CD4-positive, alpha-beta memory T cell (primary cell): ENCODE measurements at regions not wholly inside any gene's neighbourhood (a gene's known extent, or its start where the extent isn't known, plus 50 kb on each side); places are given as distances from the start of the nearest gene placed in this dataset.

Source experiments
- CTCF ChIA-PET: fragments of 350-600 bp; sonication (Branson Sonifier 250); formaldehyde crosslinking; loops from one replicate; lab custom pipeline; 2021; ENCODE audit warnings: inconsistent platforms; ENCODE audit not compliant: partially characterized antibody; lab: Charles Lee
- POLR2A ChIA-PET: fragments of 350-600 bp; sonication (Branson Sonifier 250); formaldehyde crosslinking; loops from one replicate; lab custom pipeline; 2021; ENCODE audit not compliant: partially characterized antibody; lab: Charles Lee
- DNase-seq, 5 donors: peaks; one replicate each; pipeline versions ENCODE4 v3.0.0 to v3.0.0-alpha.2; 2020 to 2022; ENCODE audit warnings: mixed read lengths in 1 of 5
- H3K27ac ChIP-seq: one replicate; pipeline ENCODE4 v1.7.0; 2013; ENCODE audit warnings: low read depth, low read length
- H3K27me3 ChIP-seq: 2 replicates; pipeline ENCODE4 v1.7.0; 2013; ENCODE audit warnings: mild to moderate bottlenecking, low read length, moderate library complexity; ENCODE audit not compliant: insufficient read depth
- H3K36me3 ChIP-seq: 2 replicates; pipeline ENCODE4 v1.7.0; 2013; ENCODE audit warnings: mild to moderate bottlenecking, low read length, moderate library complexity; ENCODE audit not compliant: insufficient read depth
- H3K4me1 ChIP-seq: 2 replicates; pipeline ENCODE4 v1.7.0; 2013; ENCODE audit warnings: mild to moderate bottlenecking, low read length, moderate library complexity; ENCODE audit not compliant: insufficient read depth
- H3K4me3 ChIP-seq, 2 donors: one replicate each; pipeline ENCODE4 v1.7.0; 2013; ENCODE audit warnings: low read length in 2 of 2, mild to moderate bottlenecking in 1 of 2
- H3K9me3 ChIP-seq, 2 donors: one replicate each; pipeline ENCODE4 v1.7.0; 2013; ENCODE audit warnings: low read length in 2 of 2, control low read depth in 1 of 2; ENCODE audit not compliant: control insufficient read depth in 1 of 2
- H3K27ac Mint-ChIP-seq, 7 donors: one replicate each; pipeline ENCODE4 v1.8.0; 2020 to 2021; ENCODE audit warnings: mixed read lengths in 7 of 7, mild to moderate bottlenecking in 6 of 7, inconsistent platforms in 3 of 7, moderate library complexity in 3 of 7
- H3K27me3 Mint-ChIP-seq, 2 donors: one replicate each; pipeline ENCODE4 v1.8.0; 2020 to 2021; ENCODE audit warnings: mixed read lengths in 2 of 2
- H3K36me3 Mint-ChIP-seq, 2 donors: one replicate each; pipeline ENCODE4 v1.8.0; 2020 to 2021; ENCODE audit warnings: mixed read lengths in 2 of 2, inconsistent platforms in 1 of 2, mild to moderate bottlenecking in 1 of 2
- H3K4me1 Mint-ChIP-seq, 4 donors: one replicate each; pipeline ENCODE4 v1.8.0; 2020 to 2021; ENCODE audit warnings: mixed read lengths in 4 of 4, mild to moderate bottlenecking in 1 of 4
- H3K4me3 Mint-ChIP-seq, 8 donors: one replicate each; pipeline ENCODE4 v1.8.0; 2020 to 2021; ENCODE audit warnings: mixed read lengths in 8 of 8, mild to moderate bottlenecking in 7 of 8, moderate library complexity in 6 of 8, inconsistent platforms in 3 of 8
- H3K9me3 Mint-ChIP-seq, 8 donors: one replicate each; pipeline ENCODE4 v1.8.0; 2020 to 2021; ENCODE audit warnings: mixed read lengths in 8 of 8, mild to moderate bottlenecking in 5 of 8, inconsistent platforms in 3 of 8, moderate library complexity in 1 of 8
- intact Hi-C: fragments of 100-400 bp; cut with micrococcal nuclease; formaldehyde crosslinking; loops from one replicate; pipeline ENCODE4 v1.15.1; 2023

DNA sequence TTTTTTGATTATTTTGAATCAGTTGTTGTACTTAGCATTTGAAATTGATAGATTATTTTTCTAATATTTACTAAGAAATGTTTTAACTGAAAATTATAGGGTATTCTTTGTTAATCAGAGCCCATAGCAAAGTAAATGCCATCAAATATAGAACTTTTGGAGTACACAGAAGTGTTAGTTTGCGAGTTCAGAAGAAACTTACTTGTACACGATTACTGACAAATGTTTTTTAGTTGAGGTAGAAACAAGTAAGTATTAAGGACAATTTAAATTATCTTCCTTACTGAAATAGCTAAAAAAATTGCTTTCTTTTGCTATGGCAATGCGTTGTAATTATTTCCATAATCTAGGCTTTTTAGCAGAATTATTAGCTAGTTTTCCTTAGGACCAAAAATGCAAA, 692.2 kb downstream of the USP25 start:
- no peaks in the 10 kb centered on the region for H3K9me3 ChIP-seq
- H3K36me3 ChIP-seq: no peaks in the 10 kb centered on the region
- no peaks in the 10 kb centered on the region for H3K36me3 Mint-ChIP-seq
- H3K4me3 Mint-ChIP-seq: no peak overlapping the region
- CTCF ChIA-PET: no interaction called here
- H3K27ac ChIP-seq: no peak overlapping the region
- H3K27ac Mint-ChIP-seq: no peak overlapping the region
- POLR2A ChIA-PET: no interaction called here
- H3K27me3 Mint-ChIP-seq: no peaks in the 10 kb centered on the region
- intact Hi-C loops: no loop called here
- no peak overlapping the region for H3K4me3 ChIP-seq
- no peaks in the 10 kb centered on the region for H3K27me3 ChIP-seq
- no peaks in the 10 kb centered on the region for H3K4me1 Mint-ChIP-seq
- H3K4me1 ChIP-seq: no peaks in the 10 kb centered on the region
- H3K9me3 Mint-ChIP-seq: peaks cover 0 to 4% (median 0%) of the 10 kb centered on the region in 8 donors
- no peak for DNase-seq

DNA sequence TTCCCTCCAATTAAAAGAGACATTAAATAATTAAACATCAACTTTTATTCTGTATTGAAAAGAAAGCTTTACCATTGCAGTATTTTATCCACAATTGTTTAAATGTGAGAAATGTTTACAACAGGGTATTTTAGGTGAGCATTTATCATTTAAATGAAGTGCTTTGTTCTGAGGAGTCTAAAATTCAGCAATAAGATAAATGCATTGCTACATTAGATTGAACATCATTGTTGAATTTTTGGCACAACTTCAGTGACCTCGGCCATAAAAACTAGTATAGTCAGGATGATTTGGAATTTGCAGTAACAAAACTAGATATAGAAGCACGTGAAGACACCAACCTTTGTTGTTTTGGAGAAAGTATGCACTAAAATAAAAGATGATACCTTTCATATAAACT, 692.9 kb downstream of the USP25 start:
- H3K9me3 ChIP-seq: no peaks in the 10 kb centered on the region
- Mint-ChIP-seq H3K9me3 (peaks cover 0 to 4% (median 0%) of the 10 kb centered on the region in 8 donors), H3K36me3 (no peaks in the 10 kb centered on the region), H3K27ac (no peak overlapping the region), H3K4me3 (no peak overlapping the region), H3K4me1 (no peaks in the 10 kb centered on the region), H3K27me3 (no peaks in the 10 kb centered on the region)
- POLR2A ChIA-PET: no interaction called here
- no peaks in the 10 kb centered on the region for H3K36me3 ChIP-seq
- no peak for DNase-seq
- no peaks in the 10 kb centered on the region for H3K4me1 ChIP-seq
- intact Hi-C loops: no loop called here
- CTCF ChIA-PET: no interaction called here
- H3K27me3 ChIP-seq: no peaks in the 10 kb centered on the region
- H3K27ac ChIP-seq: no peak overlapping the region
- no peak overlapping the region for H3K4me3 ChIP-seq

DNA sequence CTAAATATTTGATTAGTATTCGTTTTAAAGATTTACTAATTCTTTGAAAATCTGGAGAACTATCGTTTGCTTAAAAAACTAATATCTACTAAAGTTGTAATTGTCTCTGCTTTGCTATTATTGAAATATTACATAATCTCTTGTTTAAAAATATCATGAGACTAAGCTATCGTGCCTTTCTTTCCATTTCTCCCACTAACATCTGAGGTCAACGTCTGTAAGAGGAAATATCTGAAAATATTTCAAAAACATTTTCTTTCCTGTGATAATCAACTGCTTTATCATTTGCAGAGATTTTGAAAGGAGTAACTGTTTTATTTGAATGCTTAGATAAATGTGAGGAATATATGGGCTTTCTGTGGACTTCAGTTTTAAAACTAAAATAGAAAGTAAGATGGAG, 694.1 kb downstream of the USP25 start:
- intact Hi-C loops: no loop called here
- Histone ChIP-seq H3K9me3 (no peaks in the 10 kb centered on the region), H3K4me1 (no peaks in the 10 kb centered on the region), H3K27ac (no peak overlapping the region), H3K4me3 (no peak overlapping the region), H3K27me3 (no peaks in the 10 kb centered on the region), H3K36me3 (no peaks in the 10 kb centered on the region)
- no peak for DNase-seq
- ChIA-PET POLR2A (no interaction called here), CTCF (no interaction called here)
- H3K27me3 Mint-ChIP-seq: no peaks in the 10 kb centered on the region
- no peak overlapping the region for H3K27ac Mint-ChIP-seq
- no peaks in the 10 kb centered on the region for H3K4me1 Mint-ChIP-seq
- no peaks in the 10 kb centered on the region for H3K36me3 Mint-ChIP-seq
- H3K4me3 Mint-ChIP-seq: no peak overlapping the region
- H3K9me3 Mint-ChIP-seq: peaks cover 0 to 4% (median 0%) of the 10 kb centered on the region in 8 donors

DNA sequence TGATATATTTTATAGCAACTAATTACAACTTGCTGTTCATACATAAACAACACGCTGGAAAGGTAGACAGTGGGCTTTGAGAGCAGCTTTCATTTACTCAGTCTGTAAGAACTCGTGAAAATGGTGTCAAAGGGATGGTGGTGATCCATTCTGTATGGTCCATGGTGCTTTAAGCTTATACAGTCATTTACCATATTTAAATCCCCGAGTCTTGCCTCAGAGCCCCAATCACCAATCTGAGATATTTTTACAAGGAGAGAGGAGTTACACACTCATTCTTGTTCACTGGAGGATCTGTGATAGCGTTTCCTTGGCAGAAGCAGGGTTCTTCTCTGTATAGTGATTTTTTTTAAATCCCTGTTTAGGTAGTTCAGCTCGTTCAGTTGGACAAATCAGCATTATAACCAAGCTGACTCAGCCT, 694.6 kb downstream of the USP25 start:
- ChIA-PET POLR2A (no interaction called here), CTCF (no interaction called here)
- H3K4me3 ChIP-seq: no peak overlapping the region
- Mint-ChIP-seq H3K27ac (no peak overlapping the region), H3K9me3 (peaks cover 0 to 4% (median 0%) of the 10 kb centered on the region in 8 donors), H3K4me3 (no peak overlapping the region), H3K4me1 (no peaks in the 10 kb centered on the region), H3K36me3 (no peaks in the 10 kb centered on the region), H3K27me3 (no peaks in the 10 kb centered on the region)
- no peaks in the 10 kb centered on the region for H3K4me1 ChIP-seq
- H3K27me3 ChIP-seq: no peaks in the 10 kb centered on the region
- no peak overlapping the region for H3K27ac ChIP-seq
- intact Hi-C loops: no loop called here
- no peaks in the 10 kb centered on the region for H3K9me3 ChIP-seq
- no peak for DNase-seq
- no peaks in the 10 kb centered on the region for H3K36me3 ChIP-seq

DNA sequence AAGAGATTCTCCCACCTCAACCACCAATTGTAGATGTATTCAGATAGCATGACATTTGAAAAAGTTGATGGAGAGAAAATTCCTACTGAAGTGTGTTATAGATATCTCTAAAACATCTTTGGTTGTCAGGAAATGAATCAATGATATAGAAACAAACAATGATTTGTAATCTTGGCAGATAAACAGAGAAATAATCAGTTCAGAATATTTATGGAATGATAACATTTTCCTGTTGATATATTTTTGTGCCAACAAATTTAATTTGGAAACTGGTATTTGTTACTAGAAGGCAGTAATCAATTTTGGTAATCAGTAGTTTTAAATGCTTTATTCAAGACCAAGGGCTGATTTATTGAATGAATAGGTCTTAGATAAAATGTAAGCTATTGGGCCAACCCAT, 695.6 kb downstream of the USP25 start:
- ChIA-PET POLR2A (no interaction called here), CTCF (no interaction called here)
- no peak overlapping the region for H3K27ac Mint-ChIP-seq
- no peaks in the 10 kb centered on the region for H3K27me3 ChIP-seq
- no peaks in the 10 kb centered on the region for H3K36me3 Mint-ChIP-seq
- H3K4me1 Mint-ChIP-seq: no peaks in the 10 kb centered on the region
- H3K9me3 Mint-ChIP-seq: peaks cover 0 to 2% (median 0%) of the 10 kb centered on the region in 8 donors
- H3K27ac ChIP-seq: no peak overlapping the region
- H3K4me3 Mint-ChIP-seq: no peak overlapping the region
- H3K4me3 ChIP-seq: no peak overlapping the region
- H3K27me3 Mint-ChIP-seq: no peaks in the 10 kb centered on the region
- intact Hi-C loops: no loop called here
- H3K4me1 ChIP-seq: no peaks in the 10 kb centered on the region
- H3K9me3 ChIP-seq: no peaks in the 10 kb centered on the region
- no peaks in the 10 kb centered on the region for H3K36me3 ChIP-seq
- DNase-seq: no peak

DNA sequence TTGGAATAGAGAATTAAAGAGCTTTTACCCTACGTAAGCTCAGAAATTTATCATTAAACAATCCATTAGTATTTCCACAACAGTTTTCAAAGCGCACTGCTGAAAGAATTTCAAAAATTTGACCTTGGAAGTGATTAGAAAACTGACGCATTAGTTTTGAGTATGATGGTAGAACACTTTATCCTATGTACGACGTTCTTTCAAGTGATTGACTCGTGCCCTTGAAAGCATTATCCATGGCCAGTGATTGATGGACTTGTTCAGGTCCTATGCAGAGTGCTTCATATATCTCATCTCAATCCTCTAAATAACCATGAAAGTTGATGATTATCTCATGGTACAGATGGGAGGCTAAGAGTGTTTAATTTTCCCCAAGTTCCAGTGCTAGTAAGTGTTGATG, 697.2 kb downstream of the USP25 start:
- no peak overlapping the region for H3K4me3 Mint-ChIP-seq

DNA sequence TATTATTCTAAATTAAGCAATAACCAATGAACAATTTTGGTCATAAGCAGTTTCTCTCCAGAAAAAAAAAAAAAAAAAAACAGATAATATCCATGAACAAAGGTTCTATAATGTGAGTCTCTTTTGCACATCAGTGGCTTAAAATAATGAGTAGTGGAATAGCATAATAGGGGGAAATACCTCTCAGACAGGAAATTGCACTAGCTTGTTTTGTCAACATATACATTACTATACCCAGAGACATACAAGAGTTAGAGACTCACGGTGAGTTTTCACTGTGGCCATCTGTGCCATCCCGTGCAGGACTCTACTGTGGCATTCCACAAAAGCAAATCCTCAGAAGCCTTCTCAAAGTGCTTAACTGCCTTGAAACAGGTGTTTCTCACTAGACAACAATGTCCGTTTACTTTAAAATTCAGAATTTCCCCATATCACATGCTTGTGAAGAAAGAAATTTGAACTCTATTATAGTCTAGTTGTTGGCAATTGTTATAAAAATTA, 697.9 kb downstream of the USP25 start:
- Mint-ChIP-seq H3K27ac (no peak overlapping the region), H3K9me3 (peaks cover 0 to 3% (median 0%) of the 10 kb centered on the region in 8 donors), H3K36me3 (no peaks in the 10 kb centered on the region), H3K27me3 (no peaks in the 10 kb centered on the region), H3K4me3 (no peak overlapping the region), H3K4me1 (no peaks in the 10 kb centered on the region)
- no peaks in the 10 kb centered on the region for H3K9me3 ChIP-seq
- H3K36me3 ChIP-seq: no peaks in the 10 kb centered on the region
- CTCF ChIA-PET: no interaction called here
- H3K27ac ChIP-seq: no peak overlapping the region
- no peak overlapping the region for H3K4me3 ChIP-seq
- DNase-seq: no peak
- H3K27me3 ChIP-seq: no peaks in the 10 kb centered on the region
- POLR2A ChIA-PET: no interaction called here
- H3K4me1 ChIP-seq: no peaks in the 10 kb centered on the region
- intact Hi-C loops: no loop called here

More for the DNA sequence above, 697.2 kb downstream of the USP25 start:
- ChIA-PET POLR2A (no interaction called here), CTCF (no interaction called here)
- no peaks in the 10 kb centered on the region for H3K27me3 ChIP-seq
- H3K4me3 ChIP-seq: no peak overlapping the region
- no peak overlapping the region for H3K27ac Mint-ChIP-seq
- H3K36me3 ChIP-seq: no peaks in the 10 kb centered on the region
- H3K27ac ChIP-seq: no peak overlapping the region
- no peaks in the 10 kb centered on the region for H3K27me3 Mint-ChIP-seq
- DNase-seq: no peak
- H3K4me1 Mint-ChIP-seq: no peaks in the 10 kb centered on the region
- intact Hi-C loops: no loop called here
- no peaks in the 10 kb centered on the region for H3K36me3 Mint-ChIP-seq
- H3K9me3 ChIP-seq: no peaks in the 10 kb centered on the region
- no peaks in the 10 kb centered on the region for H3K4me1 ChIP-seq
- H3K9me3 Mint-ChIP-seq: peaks cover 0 to 3% (median 0%) of the 10 kb centered on the region in 8 donors

DNA sequence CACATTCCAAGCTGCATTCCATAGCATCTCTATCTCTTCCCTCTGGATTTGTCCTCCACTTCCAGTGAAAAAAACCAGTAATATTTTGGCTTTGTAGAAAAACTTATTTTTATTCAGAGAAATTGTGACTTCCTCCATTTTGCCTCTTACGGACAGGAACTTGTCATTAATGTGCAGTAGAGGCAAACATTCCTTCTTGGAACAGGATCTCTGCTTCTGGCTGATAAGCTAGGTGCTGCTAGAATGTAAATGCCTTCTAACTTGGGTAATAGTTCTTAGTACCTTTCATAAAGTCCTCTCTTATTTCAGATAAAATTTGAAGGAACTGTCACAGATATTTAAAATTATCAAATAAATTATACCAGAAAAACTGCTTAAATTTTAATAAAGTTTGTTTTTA, 707.8 kb downstream of the USP25 start:
- no peaks in the 10 kb centered on the region for H3K27me3 ChIP-seq
- H3K36me3 Mint-ChIP-seq: no peaks in the 10 kb centered on the region
- no peaks in the 10 kb centered on the region for H3K4me1 Mint-ChIP-seq
- no peak overlapping the region for H3K27ac Mint-ChIP-seq
- no peaks in the 10 kb centered on the region for H3K27me3 Mint-ChIP-seq
- no peak overlapping the region for H3K27ac ChIP-seq
- no peak overlapping the region for H3K4me3 Mint-ChIP-seq
- H3K9me3 ChIP-seq: no peaks in the 10 kb centered on the region
- intact Hi-C loops: no loop called here
- CTCF ChIA-PET: no interaction called here
- H3K4me3 ChIP-seq: no peak overlapping the region
- no peaks in the 10 kb centered on the region for H3K36me3 ChIP-seq
- DNase-seq: no peak
- H3K4me1 ChIP-seq: no peaks in the 10 kb centered on the region
- peaks cover 0 to 7% (median 0%) of the 10 kb centered on the region in 8 donors for H3K9me3 Mint-ChIP-seq
- POLR2A ChIA-PET: no interaction called here
